ENCODE measurements at regions not wholly inside any gene's neighbourhood (a gene's known extent, or its start where the extent isn't known, plus 50 kb on each side); places are given as distances from the start of the nearest gene placed in this dataset.

DNA sequence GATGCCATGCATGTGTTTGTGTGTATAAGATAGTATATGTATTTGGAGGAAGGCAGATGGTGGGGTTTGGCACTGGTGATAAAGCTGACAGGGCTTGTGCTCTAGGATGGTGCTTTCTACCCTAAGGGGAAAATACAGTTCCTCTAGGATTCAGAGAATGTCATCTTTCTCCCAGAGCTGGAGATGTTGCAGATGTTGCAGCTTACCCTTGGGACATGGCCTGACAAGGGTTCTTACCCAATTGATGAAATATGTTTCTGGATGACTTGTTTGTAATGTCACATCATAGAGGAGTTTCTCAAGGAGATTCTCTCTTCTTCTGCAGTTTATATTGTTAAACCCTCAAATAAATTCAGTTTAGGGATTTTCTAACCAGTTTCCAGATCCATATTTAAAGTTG is 52.5 kb upstream of the PITX2 start:
- no peak for DNase-seq

DNA sequence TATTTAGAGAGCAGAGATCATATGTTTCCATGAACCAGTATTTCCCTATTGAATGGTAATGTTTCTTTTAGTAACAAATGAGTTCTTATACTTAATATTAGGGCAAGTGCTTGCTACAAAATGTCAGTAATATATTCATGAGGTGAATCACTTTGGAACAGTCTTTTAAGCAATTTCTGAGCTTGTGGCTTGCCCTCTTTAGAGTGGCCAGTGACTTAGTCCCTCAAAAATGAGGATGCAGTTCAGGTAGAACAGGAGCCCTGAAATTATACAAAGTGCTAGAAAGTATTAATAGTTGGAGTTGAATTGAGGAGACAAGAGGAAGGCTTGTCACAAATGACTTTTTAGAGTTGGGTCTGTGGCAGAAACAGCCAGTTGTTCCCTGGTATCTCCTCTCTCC is 53.4 kb upstream of the PITX2 start:
- DNase-seq: no peak

- DNase-seq: no peak
Observed at GRCh38 chr4:110678517-110679227, 55.8 kb upstream of the PITX2 start.

- no peak for DNase-seq
Observed at GRCh38 chr4:110680265-110680664, 57.4 kb upstream of the PITX2 start.

GRCh38 chr4:110681381-110681780 is 58.5 kb upstream of the PITX2 start:
- DNase-seq: no peak

- no peak for DNase-seq
Observed at GRCh38 chr4:110682311-110682710, 59.4 kb upstream of the PITX2 start.

GRCh38 chr4:110683601-110684000 is 60.7 kb upstream of the PITX2 start:
- no peak for DNase-seq

DNA sequence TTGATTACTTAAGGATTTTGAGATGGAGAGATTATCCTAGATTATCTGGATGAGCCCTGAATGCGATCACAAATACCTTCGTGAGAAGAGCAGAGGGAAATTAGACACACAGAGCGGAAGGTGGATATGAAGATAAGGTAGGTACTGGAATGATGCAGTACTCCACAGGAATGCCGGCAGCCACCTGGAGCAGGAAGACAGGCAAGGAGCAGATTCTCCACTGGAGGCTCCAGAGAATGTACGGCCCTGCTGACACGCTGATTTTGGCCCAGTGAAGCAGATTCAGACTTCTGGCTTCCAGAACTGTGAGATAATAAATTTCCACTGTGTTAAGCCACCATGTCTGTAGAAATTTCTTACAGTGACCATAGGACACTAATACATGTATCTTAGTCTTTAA is 79.4 kb upstream of the PITX2 start:
- DNase-seq: no peak

GRCh38 chr4:110704748-110705439 is 82.0 kb upstream of the PITX2 start:
- no peak for DNase-seq

- DNase-seq: no peak
Observed at GRCh38 chr4:110705440-110705782, 82.5 kb upstream of the PITX2 start.

DNA sequence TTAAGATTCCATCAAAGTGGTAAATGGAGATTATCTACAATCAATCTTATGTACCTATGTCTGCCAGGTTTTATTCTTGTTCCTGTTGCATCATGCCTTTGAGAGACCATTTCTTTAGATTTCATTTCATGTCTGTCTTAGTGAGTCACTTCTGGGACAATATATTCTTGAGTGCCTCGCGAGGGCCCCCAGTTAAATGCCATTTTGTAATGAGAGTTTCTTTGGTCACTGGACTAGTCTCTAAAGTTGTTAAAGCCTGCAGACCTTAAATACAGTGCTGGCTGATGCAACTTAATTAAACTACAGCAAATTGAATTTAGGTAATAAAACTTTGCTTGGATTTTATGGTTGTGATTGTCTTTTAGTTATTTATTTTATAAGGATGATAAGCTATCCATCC is 87.2 kb upstream of the PITX2 start:
- DNase-seq: no peak

- DNase-seq: no peak
Observed at GRCh38 chr4:110712486-110712885, 89.6 kb upstream of the PITX2 start.

DNA sequence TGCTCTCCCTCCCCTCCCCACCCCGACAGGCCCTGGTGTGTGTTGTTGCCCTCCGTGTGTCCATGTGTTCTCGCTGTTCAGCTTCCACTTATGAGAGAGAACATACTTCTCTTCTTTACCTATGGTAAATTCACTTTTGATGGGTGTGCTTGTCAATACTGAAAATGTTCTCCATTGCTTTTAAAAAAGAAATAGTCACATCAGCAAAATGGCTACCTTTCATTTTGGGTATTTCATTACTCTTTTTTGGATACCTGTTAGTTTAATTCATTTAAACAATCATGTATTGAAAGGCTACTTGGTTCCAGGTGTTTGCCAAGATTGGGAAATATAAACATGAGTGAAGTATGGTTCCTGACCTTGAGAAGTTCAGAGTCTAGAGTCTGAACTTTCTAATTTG is 107.4 kb upstream of the PITX2 start:
- no peak for DNase-seq

DNA sequence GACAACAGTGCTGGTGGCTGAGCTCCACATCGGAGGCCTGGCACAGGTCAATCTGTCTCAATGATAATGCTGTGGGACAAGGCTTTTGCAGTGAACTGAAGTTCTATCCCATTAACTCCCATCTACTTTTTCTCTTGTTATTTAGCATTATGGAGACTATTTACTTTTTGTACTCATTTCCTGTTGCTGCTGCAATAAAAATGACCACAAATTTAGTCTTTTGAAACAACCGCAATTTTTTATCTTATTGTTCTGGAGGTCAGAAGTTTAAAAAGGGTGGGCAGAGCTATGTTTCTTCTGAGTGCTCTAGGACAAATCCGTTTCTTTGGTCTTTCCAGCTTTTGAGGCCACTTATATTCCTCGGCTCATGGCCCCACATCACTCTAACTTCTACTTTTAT is 111.0 kb upstream of the PITX2 start:
- DNase-seq: no peak

GRCh38 chr4:110735686-110736085 is 112.8 kb upstream of the PITX2 start:
- no peak for DNase-seq

GRCh38 chr4:110737931-110738330 is 115.1 kb upstream of the PITX2 start:
- DNase-seq: no peak

DNA sequence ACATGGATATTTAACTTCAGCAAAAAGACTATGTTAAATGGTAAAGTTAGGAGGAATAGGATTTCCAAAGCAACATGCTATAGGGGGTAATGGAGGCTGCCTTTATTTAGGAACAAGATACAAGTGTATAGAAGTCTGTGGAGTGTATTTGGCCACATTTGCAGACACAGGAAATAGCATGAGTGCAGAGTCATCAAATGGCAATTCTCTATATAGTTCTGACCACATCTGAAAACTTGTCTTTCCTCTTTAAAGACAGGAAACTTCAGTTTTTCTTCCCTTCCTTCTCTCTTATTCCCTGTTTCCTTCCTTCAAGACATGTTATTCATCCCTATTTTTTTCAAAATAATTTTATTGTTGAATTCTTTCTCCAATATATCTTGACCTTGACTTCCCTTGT is 119.3 kb upstream of the PITX2 start:
- DNase-seq: no peak

DNA sequence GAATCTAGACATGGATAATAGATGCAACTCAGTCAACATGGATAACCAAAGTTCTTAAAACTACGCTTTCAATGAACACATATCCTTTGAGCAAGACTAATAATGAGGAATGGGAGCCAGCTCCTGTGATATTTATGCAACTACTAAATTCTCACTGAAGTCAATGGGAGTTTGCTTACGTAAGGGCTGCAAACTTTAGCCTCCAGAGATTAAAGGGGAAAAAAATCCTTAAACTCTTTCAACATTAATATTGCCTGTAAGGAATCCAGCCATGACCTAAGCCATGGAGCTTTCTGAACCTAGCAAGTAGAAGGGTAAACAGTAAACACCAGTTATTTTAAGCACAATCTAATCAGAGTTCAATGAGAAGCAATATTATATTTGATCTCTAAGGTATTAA is 125.2 kb upstream of the PITX2 start:
- DNase-seq: no peak

DNA sequence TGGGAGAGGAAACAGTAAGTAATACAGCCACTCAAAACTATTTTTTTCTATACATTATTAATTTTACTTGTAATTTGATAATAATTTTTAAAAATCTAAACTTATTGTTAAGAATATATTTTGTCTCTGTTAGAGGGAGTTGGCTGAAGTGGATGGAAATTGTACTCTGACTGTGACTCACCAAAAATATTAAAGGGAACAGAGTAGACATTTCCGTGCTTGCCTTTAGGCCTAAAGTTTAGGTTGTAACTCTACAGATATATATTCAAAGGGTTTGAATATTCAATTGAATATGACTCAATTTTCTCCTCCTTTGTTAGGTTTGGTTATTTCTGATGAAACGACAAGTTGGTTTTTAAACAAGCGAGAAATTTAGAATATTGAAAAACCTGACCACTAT is 128.3 kb upstream of the PITX2 start:
- no peak for DNase-seq

DNA sequence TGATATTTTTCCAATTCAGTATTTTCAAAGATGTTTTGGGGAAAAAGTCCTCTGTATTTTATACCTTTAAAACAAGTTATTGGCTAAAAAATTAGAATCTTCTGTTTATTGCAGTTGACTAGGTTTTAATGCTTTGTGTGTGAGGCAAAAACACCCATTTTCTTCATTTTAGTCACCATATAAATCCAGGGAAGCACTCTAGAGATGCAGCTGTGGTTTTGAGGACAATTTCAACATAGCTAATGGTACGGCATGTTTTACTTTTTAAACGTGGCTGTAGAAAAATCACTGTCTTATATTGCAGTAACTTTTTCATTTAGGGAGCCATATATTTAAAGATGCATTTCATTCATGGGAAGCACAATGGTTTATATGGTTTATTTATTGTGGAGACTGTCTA is 129.1 kb upstream of the PITX2 start:
- DNase-seq: no peak

DNA sequence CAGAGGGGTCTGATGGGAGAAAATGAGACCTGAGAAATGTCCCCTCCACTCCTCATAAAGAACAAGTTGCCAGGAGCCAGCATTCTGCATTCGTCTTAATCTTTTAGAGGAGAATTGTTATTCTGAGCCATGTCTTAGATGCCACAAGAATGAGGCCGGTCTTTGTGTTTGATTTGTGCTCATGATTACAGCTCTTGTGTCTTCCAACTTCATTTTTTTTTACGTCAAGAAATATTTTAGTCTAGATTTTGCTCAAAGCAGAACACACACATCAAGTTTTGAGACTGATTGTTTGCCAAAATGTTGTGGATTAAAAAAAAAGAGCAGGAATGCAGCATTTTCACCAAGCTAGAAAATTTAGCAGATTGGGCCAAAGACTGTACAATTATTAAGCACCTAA is 130.6 kb upstream of the PITX2 start:
- no peak for DNase-seq

- DNase-seq: no peak
Observed at GRCh38 chr4:110754716-110755115, 131.8 kb upstream of the PITX2 start.

DNA sequence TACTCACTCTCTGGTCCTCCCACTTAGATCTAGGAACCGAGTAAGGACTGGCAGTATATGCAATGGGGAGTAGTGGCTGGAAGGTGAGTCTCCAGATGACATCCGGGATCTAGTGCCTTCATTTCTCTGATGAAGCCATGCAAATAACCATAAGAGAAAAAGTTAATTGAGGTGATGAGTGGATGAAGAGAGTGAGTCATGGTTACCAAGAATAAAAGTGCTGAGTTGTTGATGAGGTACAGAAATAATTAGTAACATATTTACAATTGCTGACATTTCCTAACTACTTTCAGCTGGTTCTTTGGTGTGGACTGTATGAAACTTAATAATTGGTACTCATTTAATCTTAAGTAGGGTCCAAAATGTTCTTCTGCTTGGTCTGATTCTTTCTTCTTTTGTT is 146.7 kb upstream of the PITX2 start:
- DNase-seq: no peak

- DNase-seq: no peak
Observed at GRCh38 chr4:110770353-110770752, 147.5 kb upstream of the PITX2 start.

Measured in left kidney (tissue), 1 donor.